Gastrocnemius medialis (tissue), 4 donors: ENCODE measurements at regions not wholly inside any gene's neighbourhood (a gene's known extent, or its start where the extent isn't known, plus 50 kb on each side); places are given as distances from the start of the nearest gene placed in this dataset.

Experiments used
- CTCF ChIP-seq, 5 experiments: fragments of 450-650 bp in 3 of 5; fragments of 200-600 bp in 2 of 5; sonication (generic) in 2 of 5; IDR thresholded peaks in 4 of 5; conservative IDR thresholded peaks in 1 of 5; 1 replicate in 4 of 5; 2 replicates in 1 of 5; pipeline ENCODE4 v1.5.1; 2016 to 2019; ENCODE audit warnings: antibody characterized with exemption in 5 of 5, mild to moderate bottlenecking in 3 of 5, moderate library complexity in 3 of 5
- POLR2A ChIP-seq, 2 donors: fragments of 450-650 bp; IDR thresholded peaks; one replicate each; pipeline ENCODE4 v1.6.1; 2017; ENCODE audit warnings: antibody characterized with exemption in 2 of 2, mild to moderate bottlenecking in 2 of 2, moderate library complexity in 2 of 2

- TF ChIP-seq CTCF (IDR thresholded peaks at IDR 0.05 in 4 of 5, conservative IDR thresholded peaks at IDR 0.05 in 1 of 5) (no peak), POLR2A (IDR thresholded peaks at IDR 0.05) (no peak)
Measured at GRCh38 chr4:67019686-67020437, 525.4 kb downstream of the CENPC start.
